K562 (cell line): ENCODE measurements at regions not wholly inside any gene's neighbourhood (a gene's known extent, or its start where the extent isn't known, plus 50 kb on each side); places are given as distances from the start of the nearest gene placed in this dataset.

Experiments
- CTCF ChIP-seq, 3 experiments: IDR thresholded peaks in 2 of 3; conservative IDR thresholded peaks in 1 of 3; 2 replicates each; pipeline ENCODE4 v1.5.1; 2011 to 2012; ENCODE audit warnings: low read length in 3 of 3, mild to moderate bottlenecking in 3 of 3, control low read depth in 2 of 3, improper control_type of control experiment in 1 of 3, inconsistent platforms in 1 of 3, low read depth in 1 of 3, mixed read lengths in 1 of 3, moderate library complexity in 1 of 3; ENCODE audit not compliant: insufficient read depth in 2 of 3
- NFRKB ChIP-seq: fragments of 450-650 bp; IDR thresholded peaks from 2 replicates; pipeline ENCODE4 v1.6.1; 2016; ENCODE audit warnings: low read depth
- PML ChIP-seq: IDR thresholded peaks from 2 replicates; pipeline ENCODE4 v1.6.1; 2012; ENCODE audit warnings: low read length, inconsistent platforms
- SMARCE1 ChIP-seq: fragments of 450-650 bp; IDR thresholded peaks from 2 replicates; pipeline ENCODE4 v1.7.1; 2016; ENCODE audit warnings: mild to moderate bottlenecking
- USF1 ChIP-seq: sonication (generic); formaldehyde crosslinking; IDR thresholded peaks from 2 replicates; pipeline ENCODE4 v1.9.0; 2022; ENCODE audit warnings: mild to moderate bottlenecking, missing genetic modification reagents
- USF2 ChIP-seq: sonication (generic); formaldehyde crosslinking; IDR thresholded peaks from 2 replicates; pipeline ENCODE4 v1.5.0; 2020; ENCODE audit warnings: missing genetic modification reagents
- ZNF512 ChIP-seq: IDR thresholded peaks from 2 replicates; pipeline ENCODE4 v1.6.1; 2016; ENCODE audit warnings: missing genetic modification characterization, missing compliant biosample characterization

GRCh38 chr20:6241591-6241990, 118.8 kb upstream of the FERMT1 start:
- TF ChIP-seq PML (no peak), ZNF512 (tag) (no peak), CTCF (IDR thresholded peaks at IDR 0.05 in 2 of 3, conservative IDR thresholded peaks at IDR 0.05 in 1 of 3; ENCODE audit: insufficient read depth in 2 of 3, low read depth in 1 of 3, low read length in 3 of 3) (no peak), NFRKB (no peak), USF2 (CRISPR knock-in tag) (no peak), SMARCE1 (no peak), USF1 (CRISPR knock-in tag) (no peak)
